SKM-1 (cell line): ENCODE measurements at regions not wholly inside any gene's neighbourhood (a gene's known extent, or its start where the extent isn't known, plus 50 kb on each side); places are given as distances from the start of the nearest gene placed in this dataset.

Experiments
- DNase-seq: peaks from one replicate; lab custom pipeline; 2025; ENCODE audit not compliant: unreplicated experiment; lab: John Stamatoyannopoulos, UW

GRCh38 chr7:25850735-25851134 lies 301.3 kb upstream of the NFE2L3 start:
- no peak for DNase-seq

- DNase-seq = peak; percentile 46
These were observed 300.4 kb upstream of the NFE2L3 start for GRCh38 chr7:25851332-25852210.

- no peak for DNase-seq
These were observed 299.6 kb upstream of the NFE2L3 start for GRCh38 chr7:25852211-25852938.

GRCh38 chr7:25852939-25853271 lies 299.1 kb upstream of the NFE2L3 start:
- no peak for DNase-seq

- DNase-seq = no peak
These were observed 298.7 kb upstream of the NFE2L3 start for GRCh38 chr7:25853314-25853713.

GRCh38 chr7:25854059-25854458 lies 297.9 kb upstream of the NFE2L3 start:
- DNase-seq = no peak

- DNase-seq = no peak
These were observed 297.1 kb upstream of the NFE2L3 start for GRCh38 chr7:25854608-25855497.

GRCh38 chr7:25855854-25856782 lies 295.9 kb upstream of the NFE2L3 start:
- DNase-seq = no peak

- no peak for DNase-seq
These were observed 294.5 kb upstream of the NFE2L3 start for GRCh38 chr7:25857376-25858067.

GRCh38 chr7:25858200-25858524 lies 293.8 kb upstream of the NFE2L3 start:
- no peak for DNase-seq

- no peak for DNase-seq
These were observed 293.2 kb upstream of the NFE2L3 start for GRCh38 chr7:25858525-25859411.

GRCh38 chr7:25859412-25860274 lies 292.4 kb upstream of the NFE2L3 start:
- no peak for DNase-seq

- DNase-seq = no peak
These were observed 291.5 kb upstream of the NFE2L3 start for GRCh38 chr7:25860275-25861163.

- DNase-seq = no peak
These were observed 290.9 kb upstream of the NFE2L3 start for GRCh38 chr7:25861164-25861496.

GRCh38 chr7:25861601-25862260 lies 290.3 kb upstream of the NFE2L3 start:
- DNase-seq = no peak

- DNase-seq = no peak
These were observed 289.6 kb upstream of the NFE2L3 start for GRCh38 chr7:25862261-25863004.
